ENCODE measurements at regions not wholly inside any gene's neighbourhood (a gene's known extent, or its start where the extent isn't known, plus 50 kb on each side); places are given as distances from the start of the nearest gene placed in this dataset.

DNA sequence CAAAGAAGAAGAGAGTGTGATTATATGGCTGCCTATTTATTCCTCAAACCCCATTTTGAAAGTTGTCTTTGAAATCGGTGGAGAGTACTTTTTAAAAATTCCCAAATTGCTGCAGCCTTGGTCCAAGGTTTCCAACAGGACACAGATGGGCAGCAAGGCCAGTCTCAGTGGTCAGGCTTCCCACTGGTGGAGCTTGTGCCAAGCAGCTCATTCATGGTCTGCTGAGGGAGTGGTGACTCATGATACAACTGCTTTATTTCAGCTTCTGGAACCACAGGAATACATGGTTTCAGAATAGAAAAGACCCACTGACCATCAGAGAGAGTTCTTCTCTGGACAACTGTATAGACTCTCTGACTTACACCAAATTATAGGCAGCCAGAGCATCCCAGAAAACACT is 673.1 kb upstream of the KLF4 start:
- Histone ChIP-seq H3K9me3 (ENCODE audit: control insufficient read depth, low read depth, low read length) (no peaks in the 10 kb centered on the region), H3K27me3 (ENCODE audit: insufficient read depth, low read length) (no peaks in the 10 kb centered on the region), H3K9ac (ENCODE audit: extremely low read depth, insufficient read length, low read length) (no peak overlapping the region), H2BK15ac (ENCODE audit: low read depth, low read length) (no peak overlapping the region), H3K4me2 (ENCODE audit: insufficient read depth, insufficient read length, low read length) (no peak overlapping the region), H3K4ac (ENCODE audit: low read depth, low read length) (no peak overlapping the region), H3K23me2 (ENCODE audit: insufficient read length, low read depth, low read length, poor library complexity, severe bottlenecking) (no peaks in the 10 kb centered on the region), H2AFZ (ENCODE audit: low read length) (no peak overlapping the region), H3K23ac (ENCODE audit: insufficient read length, low read depth, low read length) (no peak overlapping the region), H3K27ac (ENCODE audit: insufficient read length, low read depth, low read length) (no peak overlapping the region), H2BK5ac (ENCODE audit: insufficient read length, low read length) (no peak overlapping the region), H3K56ac (ENCODE audit: insufficient read length, low read depth, low read length) (no peak overlapping the region), H3K79me2 (ENCODE audit: insufficient read depth, low read length) (no peaks in the 10 kb centered on the region), H2BK120ac (ENCODE audit: low read depth, low read length, poor library complexity, severe bottlenecking) (no peak overlapping the region), H4K91ac (ENCODE audit: insufficient read length, low read depth, low read length) (no peak overlapping the region), H2BK20ac (ENCODE audit: low read depth, low read length, poor library complexity, severe bottlenecking) (no peak overlapping the region), H4K5ac (ENCODE audit: insufficient read length, low read depth, low read length) (no peak overlapping the region), H2BK12ac (ENCODE audit: insufficient read length, low read depth, low read length) (no peak overlapping the region), H3T11ph (ENCODE audit: low read length) (no peak overlapping the region), H3K4me1 (ENCODE audit: insufficient read depth, low read length) (no peaks in the 10 kb centered on the region), H3K18ac (ENCODE audit: insufficient read length, low read depth, low read length) (no peak overlapping the region), H4K8ac (replicated peaks; ENCODE audit: insufficient read length, low read depth, low read length) (no peak overlapping the region), H4K20me1 (ENCODE audit: control insufficient read depth, insufficient read depth, insufficient read length) (no peaks in the 10 kb centered on the region), H3K79me1 (ENCODE audit: insufficient read depth, low read depth, low read length, poor library complexity, severe bottlenecking) (no peaks in the 10 kb centered on the region), H3K14ac (ENCODE audit: insufficient read depth, low read length) (no peak overlapping the region), H2AK5ac (ENCODE audit: insufficient read length, low read length) (no peak overlapping the region)
- Mint-ChIP-seq H3K4me1 (peaks cover 11 to 14% of the 10 kb centered on the region in 2 experiments), H3K36me3 (ENCODE audit: insufficient read depth in 1 of 3, low read depth in 3 of 3) (no peaks in the 10 kb centered on the region), H3K9me3 (no peaks in the 10 kb centered on the region), H3K4me3 (no peak overlapping the region), H3K27ac (no peak overlapping the region), H3K27me3 (ENCODE audit: low read depth) (peaks cover 4% of the 10 kb centered on the region; the same call in 1 of the 2 replicates)
- no peak for DNase-seq
- no CpG with 5 or more reads among the region's 1 CpG for WGBS (ENCODE audit: extremely low coverage, insufficient read length, low lambda C conversion rate)
- TF ChIP-seq, protein P1, sequence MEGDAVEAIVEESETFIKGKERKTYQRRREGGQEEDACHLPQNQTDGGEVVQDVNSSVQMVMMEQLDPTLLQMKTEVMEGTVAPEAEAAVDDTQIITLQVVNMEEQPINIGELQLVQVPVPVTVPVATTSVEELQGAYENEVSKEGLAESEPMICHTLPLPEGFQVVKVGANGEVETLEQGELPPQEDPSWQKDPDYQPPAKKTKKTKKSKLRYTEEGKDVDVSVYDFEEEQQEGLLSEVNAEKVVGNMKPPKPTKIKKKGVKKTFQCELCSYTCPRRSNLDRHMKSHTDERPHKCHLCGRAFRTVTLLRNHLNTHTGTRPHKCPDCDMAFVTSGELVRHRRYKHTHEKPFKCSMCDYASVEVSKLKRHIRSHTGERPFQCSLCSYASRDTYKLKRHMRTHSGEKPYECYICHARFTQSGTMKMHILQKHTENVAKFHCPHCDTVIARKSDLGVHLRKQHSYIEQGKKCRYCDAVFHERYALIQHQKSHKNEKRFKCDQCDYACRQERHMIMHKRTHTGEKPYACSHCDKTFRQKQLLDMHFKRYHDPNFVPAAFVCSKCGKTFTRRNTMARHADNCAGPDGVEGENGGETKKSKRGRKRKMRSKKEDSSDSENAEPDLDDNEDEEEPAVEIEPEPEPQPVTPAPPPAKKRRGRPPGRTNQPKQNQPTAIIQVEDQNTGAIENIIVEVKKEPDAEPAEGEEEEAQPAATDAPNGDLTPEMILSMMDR (conservative IDR thresholded peaks at IDR 0.05) = no peak
